SKM-1 treated with dmso at 0.1 percent for 144 hours (cell line): ENCODE measurements at regions not wholly inside any gene's neighbourhood (a gene's known extent, or its start where the extent isn't known, plus 50 kb on each side); places are given as distances from the start of the nearest gene placed in this dataset.

Experiments
- DNase-seq: peaks from one replicate; lab custom pipeline; 2025; ENCODE audit not compliant: unreplicated experiment; lab: John Stamatoyannopoulos, UW

- DNase-seq: no peak
Observed at GRCh38 chr10:110355141-110355831, 50.6 kb upstream of the SMNDC1 start.

- no peak for DNase-seq
Observed at GRCh38 chr10:110355922-110356627, 51.4 kb upstream of the SMNDC1 start.

DNA sequence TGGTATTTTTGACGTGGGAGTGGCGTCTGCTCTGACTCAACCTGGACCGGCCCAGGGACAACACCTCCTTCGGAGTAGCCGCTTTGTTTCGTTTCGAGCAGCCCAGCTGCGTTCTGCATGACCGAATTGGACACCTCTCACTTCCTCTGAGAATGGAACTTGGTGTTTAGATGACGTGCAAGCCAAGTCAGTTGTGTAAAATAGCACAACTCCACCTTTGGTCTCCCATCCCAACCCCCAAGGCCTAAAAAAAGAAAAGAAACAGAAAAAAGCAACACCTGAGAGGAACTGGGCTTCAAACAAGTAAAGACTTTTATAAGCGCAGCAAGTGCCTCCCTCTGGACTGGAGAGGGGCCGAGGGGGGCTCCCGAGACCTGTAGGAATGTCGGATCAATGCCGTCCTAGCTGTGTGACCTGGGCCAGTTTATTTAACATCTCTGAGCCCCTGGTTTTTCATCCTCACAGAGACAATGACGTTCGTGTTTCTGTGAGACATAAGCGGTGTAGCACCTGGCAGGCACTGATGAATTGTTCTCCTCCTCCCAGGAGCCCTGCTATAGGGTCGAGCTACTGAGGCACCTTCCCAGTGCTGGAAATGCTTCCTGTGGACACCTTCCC is 52.0 kb upstream of the SMNDC1 start:
- no peak for DNase-seq

DNA sequence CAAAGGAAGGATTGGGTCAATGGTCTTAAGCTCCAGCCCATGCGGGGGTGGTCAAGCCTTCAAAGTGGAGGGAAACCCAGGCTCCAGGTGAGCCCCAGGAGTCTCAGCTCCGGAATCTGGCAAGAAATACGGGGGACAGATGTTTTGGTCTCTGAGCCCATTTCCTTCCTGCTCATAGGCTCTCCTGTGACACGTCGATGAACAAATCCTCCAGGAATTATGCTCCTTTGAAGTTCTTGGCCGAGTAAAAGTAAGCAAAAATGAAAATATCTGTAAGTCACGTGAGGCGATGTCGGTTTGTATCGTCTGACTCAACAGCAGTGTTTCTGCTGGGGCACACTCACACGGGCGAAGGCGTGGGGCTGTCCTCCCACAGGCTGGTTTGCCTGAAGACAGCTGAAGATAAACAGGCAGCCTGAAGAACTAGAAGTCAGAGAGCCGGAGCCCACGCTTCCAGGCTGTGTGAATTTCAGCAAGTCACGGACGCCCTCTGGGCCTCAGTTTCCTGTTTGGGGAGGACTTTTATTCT is 52.6 kb upstream of the SMNDC1 start:
- DNase-seq: no peak

DNA sequence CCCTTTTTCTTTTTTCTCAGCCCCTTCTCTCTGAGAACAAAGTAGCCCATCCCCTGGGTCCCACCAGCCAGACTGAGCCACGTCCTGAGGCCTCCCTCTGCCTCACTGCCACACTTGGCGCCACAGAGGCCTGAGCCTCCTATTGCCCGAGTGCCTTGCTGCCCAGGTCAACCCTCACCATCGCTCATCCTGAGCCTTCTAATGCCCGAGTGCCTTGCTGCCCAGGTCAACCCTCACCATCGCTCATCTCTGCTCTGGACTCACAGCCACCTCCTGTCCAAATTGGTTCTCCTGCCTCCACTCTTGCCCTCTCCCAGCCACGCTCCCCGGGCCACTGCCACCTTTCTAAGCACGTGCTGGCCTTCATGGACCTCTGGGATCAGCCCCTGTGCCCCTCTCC is 53.2 kb upstream of the SMNDC1 start:
- DNase-seq: no peak

DNA sequence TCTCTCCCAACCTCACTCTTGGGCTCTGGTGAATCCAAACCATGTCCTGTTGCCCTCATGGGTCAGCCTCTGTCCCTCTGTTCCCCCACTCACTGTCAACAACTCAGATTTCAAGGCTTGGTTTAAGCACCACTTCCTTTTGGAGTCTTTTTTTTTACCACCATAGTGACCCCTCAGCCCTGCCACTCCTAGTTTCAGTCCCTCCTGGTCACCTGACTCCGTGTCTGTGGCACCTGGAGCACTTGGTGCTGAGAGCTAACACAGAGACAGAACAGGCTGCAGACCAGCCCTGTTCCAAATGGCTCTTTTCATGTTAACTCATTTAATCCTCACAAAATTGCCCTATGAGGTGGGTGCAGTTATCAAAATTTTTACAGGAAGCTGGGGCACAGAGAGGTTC is 53.6 kb upstream of the SMNDC1 start:
- no peak for DNase-seq

DNA sequence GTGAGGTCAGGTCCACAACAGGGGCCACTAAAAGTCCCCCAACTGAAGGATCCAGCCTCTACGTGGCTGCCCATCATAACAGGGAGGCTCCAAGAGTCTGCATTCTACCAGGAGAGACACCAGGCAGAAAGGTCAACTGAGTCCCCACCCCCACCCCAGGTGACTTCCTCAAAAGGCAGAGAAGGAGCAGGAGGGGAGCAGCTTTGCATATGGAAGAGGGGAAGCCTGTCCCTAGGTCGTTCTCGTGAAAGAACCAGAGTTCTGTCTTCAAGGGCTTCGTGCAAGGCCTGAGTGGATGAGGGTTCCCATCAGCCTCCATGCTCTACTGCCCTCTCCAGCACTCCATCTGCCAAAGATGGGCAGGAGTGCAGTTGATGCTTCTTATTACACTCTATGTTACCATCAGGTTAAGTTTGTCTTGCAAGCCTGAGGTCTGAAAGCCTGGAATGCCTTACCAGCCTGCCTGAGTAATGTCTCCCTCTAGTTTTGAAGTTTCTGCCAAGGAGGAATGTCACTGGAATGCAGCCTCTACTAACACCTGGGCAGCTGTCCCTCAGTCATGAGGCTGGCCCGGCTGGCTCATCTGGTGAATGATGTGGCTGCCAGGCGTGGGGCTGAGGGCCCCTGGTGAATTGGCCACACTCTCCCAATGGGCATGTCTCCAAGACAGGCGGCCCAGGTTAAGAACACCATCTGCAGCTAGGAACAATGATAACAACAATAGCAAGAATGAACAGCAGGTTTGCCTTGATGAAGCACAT is 54.3 kb upstream of the SMNDC1 start:
- DNase-seq: no peak

DNA sequence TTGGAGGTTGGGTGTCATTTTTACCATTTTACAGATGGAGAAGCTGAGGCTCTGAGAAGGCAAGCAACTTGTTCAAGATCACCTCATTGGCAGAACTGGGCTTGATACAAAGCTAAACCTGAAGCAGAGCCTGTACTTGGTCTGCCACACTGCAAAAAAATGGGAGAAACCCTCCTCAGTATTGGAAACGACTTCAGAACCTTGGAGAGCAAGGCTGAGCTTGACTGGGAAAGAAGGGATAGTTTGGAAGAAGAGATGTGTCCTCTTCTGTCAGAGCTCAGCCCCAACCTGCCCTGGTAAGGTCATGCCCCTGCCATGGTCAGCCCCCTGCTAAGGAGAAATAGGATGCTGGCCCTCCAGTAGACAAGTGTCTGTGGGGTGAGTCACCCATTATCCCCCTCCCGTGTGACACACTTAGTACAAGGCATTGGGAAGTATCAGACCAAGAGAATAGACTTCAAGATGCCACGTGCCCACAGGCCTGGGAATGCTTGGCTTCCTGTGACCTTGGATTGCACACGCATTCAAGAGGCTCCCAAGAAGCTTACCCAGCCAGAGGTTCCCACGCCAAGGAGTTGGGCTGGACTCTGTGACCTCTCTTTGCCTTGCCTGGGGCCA is 56.2 kb upstream of the SMNDC1 start:
- no peak for DNase-seq

DNA sequence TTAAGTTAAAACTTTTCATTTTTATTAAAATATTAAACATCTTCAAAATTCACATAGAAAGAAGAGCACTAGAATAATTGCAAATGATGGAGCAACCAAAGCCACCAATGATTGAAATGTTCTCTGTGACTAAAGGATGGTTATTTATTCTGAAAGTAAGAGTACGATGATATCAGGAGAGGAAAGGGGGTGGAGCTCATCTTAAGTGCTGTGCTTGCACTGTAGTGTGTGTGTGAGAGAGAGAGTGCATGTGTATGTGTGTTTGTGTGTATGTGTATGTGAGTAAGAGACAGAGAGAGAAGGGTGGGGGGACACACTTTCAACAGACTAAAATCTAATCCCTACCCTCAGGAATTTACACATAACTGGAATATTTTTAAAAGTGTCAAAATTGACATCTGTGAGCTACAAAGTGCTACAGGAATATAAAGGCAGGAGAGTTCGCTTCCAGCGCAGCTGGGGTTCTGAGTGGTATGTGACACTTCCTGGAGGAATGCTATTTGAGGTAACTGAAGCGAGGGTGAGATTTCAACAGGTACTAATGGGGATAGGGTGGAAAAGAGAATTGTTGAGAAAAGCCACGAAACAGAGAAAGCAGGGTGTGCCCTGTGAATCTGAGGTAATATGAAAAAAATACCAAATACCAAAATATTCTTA is 57.2 kb upstream of the SMNDC1 start:
- no peak for DNase-seq

DNA sequence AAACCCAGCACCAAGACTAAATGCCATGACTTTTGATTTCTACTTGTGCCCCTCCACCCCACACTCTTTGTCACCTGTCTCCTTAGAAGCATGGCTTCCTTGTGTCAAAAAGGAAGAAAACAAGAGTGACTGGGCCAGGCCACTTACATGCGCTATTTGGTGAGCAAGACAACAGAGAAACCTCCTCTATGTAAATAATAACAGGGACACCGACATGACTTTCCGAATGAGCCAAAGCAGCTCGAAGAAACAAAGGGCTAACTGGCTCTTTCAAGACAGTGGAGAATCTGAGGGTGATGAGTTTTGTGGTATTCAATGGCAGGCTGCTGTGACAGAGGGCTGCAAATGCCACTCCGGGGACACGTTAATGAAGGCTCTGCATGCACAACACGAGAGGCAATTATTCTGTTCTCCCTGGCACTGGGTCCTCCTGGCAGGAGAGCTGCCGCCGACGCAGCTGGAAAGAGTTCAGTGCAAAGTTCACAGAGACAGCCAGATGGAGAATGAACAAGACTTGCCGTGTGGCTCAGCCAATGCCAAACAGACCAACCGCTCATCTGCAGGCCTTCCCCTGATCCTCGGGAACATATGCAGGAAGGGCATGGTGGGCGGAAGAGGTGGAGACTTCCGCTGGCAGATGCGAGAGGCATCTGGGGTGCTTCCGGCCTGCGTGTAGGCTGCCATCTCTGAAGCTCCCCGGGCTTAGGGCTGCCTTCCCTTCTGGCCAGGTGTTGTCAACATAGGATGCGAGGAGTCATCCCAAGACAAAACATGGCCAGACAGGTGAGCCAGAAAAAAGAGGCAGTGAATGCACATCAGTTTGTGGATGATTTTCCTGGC is 59.1 kb upstream of the SMNDC1 start:
- no peak for DNase-seq

GRCh38 chr10:110364531-110364937 is 59.8 kb upstream of the SMNDC1 start:
- DNase-seq: no peak

GRCh38 chr10:110365356-110366143 is 60.8 kb upstream of the SMNDC1 start:
- DNase-seq: no peak

- DNase-seq: no peak
Observed at GRCh38 chr10:110366635-110367034, 61.9 kb upstream of the SMNDC1 start.

GRCh38 chr10:110368002-110368401 is 63.3 kb upstream of the SMNDC1 start:
- DNase-seq: no peak

- no peak for DNase-seq
Observed at GRCh38 chr10:110368556-110368955, 63.8 kb upstream of the SMNDC1 start.

DNA sequence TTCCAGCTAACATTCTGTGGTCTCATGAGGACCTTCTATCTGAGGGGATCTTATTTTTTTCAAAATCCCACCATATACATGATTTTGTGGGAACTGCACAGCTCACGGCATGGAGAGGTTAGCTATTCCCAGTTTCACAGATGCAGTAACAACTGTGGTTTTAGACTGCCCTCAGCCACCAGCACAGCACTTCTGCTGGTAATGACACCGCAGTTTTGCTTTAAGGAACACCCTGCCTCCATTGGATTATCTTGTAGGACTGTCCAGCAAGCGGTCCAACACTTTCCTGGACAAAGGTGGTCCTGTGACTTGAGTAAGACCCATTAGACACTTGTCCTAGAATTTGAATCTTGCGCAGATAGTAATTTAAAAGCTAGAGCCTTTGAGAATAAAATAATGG is 65.3 kb upstream of the SMNDC1 start:
- DNase-seq: no peak

DNA sequence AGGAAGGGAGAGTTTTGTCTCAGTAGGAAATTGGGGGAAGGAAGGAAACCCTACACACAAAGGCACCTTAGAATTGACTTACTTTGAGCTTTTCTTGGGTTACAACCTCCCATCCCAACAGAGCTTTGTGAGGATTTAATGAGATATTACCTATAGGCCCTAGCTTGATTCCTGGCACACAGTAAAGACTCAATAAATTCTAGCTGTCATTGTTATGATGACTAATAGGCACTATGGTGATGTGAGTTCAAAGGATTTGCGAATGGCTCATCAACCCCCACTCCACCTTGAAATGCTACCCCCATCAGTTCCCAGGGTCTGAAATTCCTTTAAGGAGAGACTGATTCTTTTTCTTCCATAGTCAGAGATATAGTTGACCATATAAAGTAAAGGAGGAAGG is 67.9 kb upstream of the SMNDC1 start:
- no peak for DNase-seq

GRCh38 chr10:110373059-110373458 is 68.3 kb upstream of the SMNDC1 start:
- no peak for DNase-seq
